Thymus (tissue), 11 donors: ENCODE measurements at regions not wholly inside any gene's neighbourhood (a gene's known extent, or its start where the extent isn't known, plus 50 kb on each side); places are given as distances from the start of the nearest gene placed in this dataset.
A peak's percentile ranks its signal among the peaks of the same experiment; 100 is the strongest.

ENCODE experiments used
- DNase-seq, 9 donors: peaks; one replicate each; pipeline ENCODE4 v3.0.0-alpha.2; 2013; ENCODE audit warnings: low spot score in 9 of 9, low read depth in 6 of 9, missing footprints in 1 of 9
- H3K27ac ChIP-seq, 2 donors: one replicate each; pipeline ENCODE4 v1.5.1; 2013; ENCODE audit warnings: control low read depth in 1 of 2, low read depth in 1 of 2, low read length in 1 of 2, mild to moderate bottlenecking in 1 of 2, moderate library complexity in 1 of 2
- H3K27me3 ChIP-seq, 2 donors: one replicate each; pipeline ENCODE4 v1.5.1; 2013; ENCODE audit warnings: low read length in 1 of 2; ENCODE audit not compliant: control insufficient read depth in 2 of 2, insufficient read depth in 1 of 2
- H3K36me3 ChIP-seq, 2 donors: one replicate each; pipeline ENCODE4 v1.5.1; 2013; ENCODE audit warnings: low read length in 1 of 2, mild to moderate bottlenecking in 1 of 2, moderate library complexity in 1 of 2; ENCODE audit not compliant: control insufficient read depth in 2 of 2, insufficient read depth in 2 of 2
- H3K4me1 ChIP-seq, 2 donors: one replicate each; pipeline ENCODE4 v1.5.1; 2013; ENCODE audit warnings: low read length in 2 of 2; ENCODE audit not compliant: control insufficient read depth in 2 of 2, insufficient read depth in 2 of 2
- H3K4me3 ChIP-seq, 2 donors: one replicate each; pipeline ENCODE4 v1.5.1; 2013; ENCODE audit warnings: low read length in 2 of 2, control low read depth in 1 of 2, mild to moderate bottlenecking in 1 of 2
- H3K9me3 ChIP-seq, 2 donors: one replicate each; pipeline ENCODE4 v1.5.1; 2013; ENCODE audit warnings: low read length in 1 of 2, mild to moderate bottlenecking in 1 of 2; ENCODE audit not compliant: control insufficient read depth in 2 of 2, insufficient read depth in 1 of 2
- WGBS: extraction: QIAGEN DNeasy Blood & Tissue Kit; methylation state at CpG from one replicate; pipeline ENCODE4 v1.1.7; 2013; 5-methylcytosine and 5-hydroxymethylcytosine counted together
- donor health status: healthy.

GRCh38 chr21:35345954-35346353, 296.9 kb upstream of the RUNX1 start:
- Histone ChIP-seq H3K27ac (no peak overlapping the region), H3K4me1 (peaks cover 0 to 3% of the 10 kb centered on the region in 2 donors), H3K9me3 (no peaks in the 10 kb centered on the region), H3K27me3 (no peaks in the 10 kb centered on the region), H3K36me3 (no peaks in the 10 kb centered on the region), H3K4me3 (no peak overlapping the region)
- DNase-seq = no peak

- Histone ChIP-seq H3K27me3 (no peaks in the 10 kb centered on the region), H3K4me3 (no peak overlapping the region), H3K27ac (no peak overlapping the region), H3K36me3 (no peaks in the 10 kb centered on the region), H3K9me3 (no peaks in the 10 kb centered on the region), H3K4me1 (peaks cover 0 to 3% of the 10 kb centered on the region in 2 donors)
- DNase-seq = no peak
- WGBS = 97% methylated on average over 4 of the region's 4 CpGs
Measured at GRCh38 chr21:35344582-35344981, 295.5 kb upstream of the RUNX1 start.

GRCh38 chr21:35343046-35343819, 294.1 kb upstream of the RUNX1 start:
- WGBS = 88% methylated on average over 6 of the region's 6 CpGs
- H3K27me3 ChIP-seq = no peaks in the 10 kb centered on the region
- no peak overlapping the region for H3K27ac ChIP-seq
- no peaks in the 10 kb centered on the region for H3K36me3 ChIP-seq
- H3K4me3 ChIP-seq = no peak overlapping the region
- DNase-seq = peak in 1 of 9 donors; percentile 13
- peaks cover 0 to 3% of the 10 kb centered on the region in 2 donors for H3K4me1 ChIP-seq
- no peaks in the 10 kb centered on the region for H3K9me3 ChIP-seq

GRCh38 chr21:35342440-35342839, 293.3 kb upstream of the RUNX1 start:
- no peaks in the 10 kb centered on the region for H3K9me3 ChIP-seq
- H3K27me3 ChIP-seq = no peaks in the 10 kb centered on the region
- 48% methylated on average over 4 of the region's 4 CpGs for WGBS
- H3K4me1 ChIP-seq = peaks cover 0 to 3% of the 10 kb centered on the region in 2 donors
- no peak overlapping the region for H3K27ac ChIP-seq
- H3K4me3 ChIP-seq = no peak overlapping the region
- peak in 1 of 9 donors; percentile 15 for DNase-seq
- no peaks in the 10 kb centered on the region for H3K36me3 ChIP-seq

GRCh38 chr21:35340273-35340672, 291.2 kb upstream of the RUNX1 start:
- DNase-seq = no peak
- H3K4me1 ChIP-seq = no peaks in the 10 kb centered on the region
- H3K9me3 ChIP-seq = no peaks in the 10 kb centered on the region
- H3K36me3 ChIP-seq = no peaks in the 10 kb centered on the region
- H3K27ac ChIP-seq = no peak overlapping the region
- no peaks in the 10 kb centered on the region for H3K27me3 ChIP-seq
- no peak overlapping the region for H3K4me3 ChIP-seq
- WGBS = 98% methylated on average over 2 of the region's 2 CpGs

GRCh38 chr21:35338881-35339632, 290.0 kb upstream of the RUNX1 start:
- Histone ChIP-seq H3K36me3 (no peaks in the 10 kb centered on the region), H3K27ac (no peak overlapping the region), H3K4me1 (peaks cover 0 to 3% of the 10 kb centered on the region in 2 donors), H3K4me3 (no peak overlapping the region), H3K27me3 (no peaks in the 10 kb centered on the region), H3K9me3 (no peaks in the 10 kb centered on the region)
- DNase-seq = no peak
- WGBS = 91% methylated on average over 6 of the region's 6 CpGs

GRCh38 chr21:35338281-35338680, 289.2 kb upstream of the RUNX1 start:
- no peak overlapping the region for H3K27ac ChIP-seq
- no peak overlapping the region for H3K4me3 ChIP-seq
- no peak for DNase-seq
- no peaks in the 10 kb centered on the region for H3K9me3 ChIP-seq
- 93% methylated on average over 1 of the region's 1 CpG for WGBS
- H3K4me1 ChIP-seq = peaks cover 0 to 3% of the 10 kb centered on the region in 2 donors
- no peaks in the 10 kb centered on the region for H3K27me3 ChIP-seq
- H3K36me3 ChIP-seq = no peaks in the 10 kb centered on the region

- no peaks in the 10 kb centered on the region for H3K36me3 ChIP-seq
- no peak overlapping the region for H3K27ac ChIP-seq
- no peak overlapping the region for H3K4me3 ChIP-seq
- no peak for DNase-seq
- H3K27me3 ChIP-seq = no peaks in the 10 kb centered on the region
- WGBS = 97% methylated on average over 7 of the region's 7 CpGs
- peaks cover 0 to 3% of the 10 kb centered on the region in 2 donors for H3K4me1 ChIP-seq
- H3K9me3 ChIP-seq = no peaks in the 10 kb centered on the region
Measured at GRCh38 chr21:35337573-35337972, 288.5 kb upstream of the RUNX1 start.

GRCh38 chr21:35336534-35336933, 287.4 kb upstream of the RUNX1 start:
- Histone ChIP-seq H3K4me3 (no peak overlapping the region), H3K36me3 (no peaks in the 10 kb centered on the region), H3K27me3 (no peaks in the 10 kb centered on the region), H3K27ac (no peak overlapping the region), H3K9me3 (no peaks in the 10 kb centered on the region), H3K4me1 (peaks cover 0 to 3% of the 10 kb centered on the region in 2 donors)
- 92% methylated on average over 2 of the region's 2 CpGs for WGBS
- no peak for DNase-seq
